Natural killer cell (primary cell): ENCODE measurements at regions not wholly inside any gene's neighbourhood (a gene's known extent, or its start where the extent isn't known, plus 50 kb on each side); places are given as distances from the start of the nearest gene placed in this dataset.

Experiments used
- ATAC-seq, 3 donors: fragments of 150-1000 bp in 2 of 3; fragments of 200-7000 bp in 1 of 3; cut with Tn5 transposase; 1 replicate in 1 of 3; 2 replicates in 2 of 3; pipeline ENCODE4 v1.10.0; 2021; ENCODE audit warnings: mild to moderate bottlenecking in 2 of 3, moderate library complexity in 2 of 3
- DNase-seq, 2 donors: peaks; one replicate each; pipeline versions ENCODE4 v3.0.0 to v3.0.0-alpha.2; 2013 to 2021; ENCODE audit warnings: mixed read lengths in 1 of 2
- H3K27ac ChIP-seq: one replicate; pipeline ENCODE4 v1.5.1; 2013; ENCODE audit warnings: mild to moderate bottlenecking, low read length
- H3K27me3 ChIP-seq: one replicate; pipeline ENCODE4 v1.6.1; 2013; ENCODE audit warnings: low read length; ENCODE audit not compliant: control insufficient read depth, insufficient read depth
- H3K36me3 ChIP-seq: one replicate; pipeline ENCODE4 v1.6.1; 2013; ENCODE audit warnings: low read length; ENCODE audit not compliant: control insufficient read depth, insufficient read depth
- H3K4me1 ChIP-seq: one replicate; pipeline ENCODE4 v1.6.1; 2013; ENCODE audit warnings: low read length; ENCODE audit not compliant: control insufficient read depth, insufficient read depth
- H3K4me3 ChIP-seq: one replicate; pipeline ENCODE4 v1.5.1; 2013; ENCODE audit warnings: low read length
- H3K9me3 ChIP-seq: one replicate; pipeline ENCODE4 v1.6.1; 2013; ENCODE audit warnings: low read length; ENCODE audit not compliant: control insufficient read depth, insufficient read depth
- H3K27ac Mint-ChIP-seq, 2 donors: one replicate each; pipeline ENCODE4 v1.8.0; 2022; ENCODE audit warnings: mild to moderate bottlenecking in 2 of 2, mixed read lengths in 2 of 2, moderate library complexity in 1 of 2
- H3K27me3 Mint-ChIP-seq, 2 donors: one replicate each; pipeline ENCODE4 v1.8.0; 2022; ENCODE audit warnings: low read depth in 2 of 2, mixed read lengths in 2 of 2
- H3K36me3 Mint-ChIP-seq: one replicate; pipeline ENCODE4 v1.8.0; 2022; ENCODE audit warnings: mixed read lengths
- H3K4me1 Mint-ChIP-seq, 2 donors: one replicate each; pipeline ENCODE4 v1.8.0; 2022; ENCODE audit warnings: mixed read lengths in 2 of 2
- H3K4me3 Mint-ChIP-seq: one replicate; pipeline ENCODE4 v1.8.0; 2022; ENCODE audit warnings: mild to moderate bottlenecking, moderate library complexity, mixed read lengths
- H3K9me3 Mint-ChIP-seq, 2 donors: one replicate each; pipeline ENCODE4 v1.8.0; 2022; ENCODE audit warnings: mixed read lengths in 2 of 2
- WGBS: methylation state at CpG from one replicate; pipeline ENCODE4 v1.1.7; 2013; ENCODE audit warnings: missing lambda C conversion rate; ENCODE audit not compliant: insufficient coverage; 5-methylcytosine and 5-hydroxymethylcytosine counted together
- intact Hi-C: fragments of 100-400 bp; cut with micrococcal nuclease; formaldehyde crosslinking; loops from one replicate; pipeline ENCODE4 v1.14.2; 2022
- TF ChIP-seq, protein P1 (sequence below): fragments of 200-600 bp; IDR thresholded peaks from one replicate; pipeline ENCODE4 v1.8.0; 2022; ENCODE audit warnings: antibody characterized with exemption

DNA sequence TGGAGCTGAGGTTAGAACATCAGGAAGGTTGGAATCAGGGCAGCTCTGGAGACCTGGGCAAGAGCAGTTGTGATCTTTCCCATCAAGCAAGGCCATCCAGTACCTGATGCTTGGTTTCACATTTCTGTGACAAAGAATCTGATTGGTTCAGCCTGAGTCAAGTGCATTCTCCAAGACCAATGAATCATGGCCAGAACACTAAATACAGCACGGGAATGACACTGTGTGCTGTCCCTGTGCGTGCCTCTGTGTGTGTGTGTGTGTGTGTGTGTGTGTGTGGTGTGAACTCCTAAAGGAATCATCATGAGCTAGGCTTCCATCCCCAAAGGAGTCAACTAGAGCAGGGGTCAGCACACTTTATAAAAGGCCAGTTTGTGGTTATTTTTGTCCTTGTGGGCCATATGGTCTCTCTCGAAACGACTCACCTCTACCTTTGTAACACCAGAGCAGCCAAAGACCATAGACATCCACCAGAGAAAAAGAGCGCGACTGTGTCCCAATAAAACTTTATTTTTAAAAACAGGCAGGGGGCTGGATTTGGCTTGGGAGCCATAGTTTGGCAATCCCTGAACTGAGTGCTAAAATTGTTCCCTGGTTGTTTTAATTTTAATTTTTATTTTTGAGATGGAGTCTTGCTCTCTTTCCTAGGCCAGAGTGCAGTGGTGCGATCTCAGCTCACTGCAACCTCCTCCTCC, 99.7 kb downstream of the INHBB start:
- intact Hi-C loops: no loop called here
- TF ChIP-seq, protein P1, sequence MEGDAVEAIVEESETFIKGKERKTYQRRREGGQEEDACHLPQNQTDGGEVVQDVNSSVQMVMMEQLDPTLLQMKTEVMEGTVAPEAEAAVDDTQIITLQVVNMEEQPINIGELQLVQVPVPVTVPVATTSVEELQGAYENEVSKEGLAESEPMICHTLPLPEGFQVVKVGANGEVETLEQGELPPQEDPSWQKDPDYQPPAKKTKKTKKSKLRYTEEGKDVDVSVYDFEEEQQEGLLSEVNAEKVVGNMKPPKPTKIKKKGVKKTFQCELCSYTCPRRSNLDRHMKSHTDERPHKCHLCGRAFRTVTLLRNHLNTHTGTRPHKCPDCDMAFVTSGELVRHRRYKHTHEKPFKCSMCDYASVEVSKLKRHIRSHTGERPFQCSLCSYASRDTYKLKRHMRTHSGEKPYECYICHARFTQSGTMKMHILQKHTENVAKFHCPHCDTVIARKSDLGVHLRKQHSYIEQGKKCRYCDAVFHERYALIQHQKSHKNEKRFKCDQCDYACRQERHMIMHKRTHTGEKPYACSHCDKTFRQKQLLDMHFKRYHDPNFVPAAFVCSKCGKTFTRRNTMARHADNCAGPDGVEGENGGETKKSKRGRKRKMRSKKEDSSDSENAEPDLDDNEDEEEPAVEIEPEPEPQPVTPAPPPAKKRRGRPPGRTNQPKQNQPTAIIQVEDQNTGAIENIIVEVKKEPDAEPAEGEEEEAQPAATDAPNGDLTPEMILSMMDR: no peak
- no peak overlapping the region for H3K27ac ChIP-seq
- H3K4me3 ChIP-seq: no peak overlapping the region
- no peaks in the 10 kb centered on the region for H3K36me3 ChIP-seq
- no peaks in the 10 kb centered on the region for H3K9me3 ChIP-seq
- H3K4me1 ChIP-seq: no peaks in the 10 kb centered on the region
- Mint-ChIP-seq H3K9me3 (no peaks in the 10 kb centered on the region), H3K27me3 (peaks cover 37% of the 10 kb centered on the region in 2 donors), H3K4me3 (no peak overlapping the region), H3K36me3 (no peaks in the 10 kb centered on the region), H3K27ac (no peak overlapping the region), H3K4me1 (peaks cover 0 to 5% of the 10 kb centered on the region in 2 donors)
- DNase-seq: no peak
- no peak for ATAC-seq
- peaks cover 5% of the 10 kb centered on the region for H3K27me3 ChIP-seq
- WGBS: 89% methylated on average over 6 of the region's 7 CpGs

DNA sequence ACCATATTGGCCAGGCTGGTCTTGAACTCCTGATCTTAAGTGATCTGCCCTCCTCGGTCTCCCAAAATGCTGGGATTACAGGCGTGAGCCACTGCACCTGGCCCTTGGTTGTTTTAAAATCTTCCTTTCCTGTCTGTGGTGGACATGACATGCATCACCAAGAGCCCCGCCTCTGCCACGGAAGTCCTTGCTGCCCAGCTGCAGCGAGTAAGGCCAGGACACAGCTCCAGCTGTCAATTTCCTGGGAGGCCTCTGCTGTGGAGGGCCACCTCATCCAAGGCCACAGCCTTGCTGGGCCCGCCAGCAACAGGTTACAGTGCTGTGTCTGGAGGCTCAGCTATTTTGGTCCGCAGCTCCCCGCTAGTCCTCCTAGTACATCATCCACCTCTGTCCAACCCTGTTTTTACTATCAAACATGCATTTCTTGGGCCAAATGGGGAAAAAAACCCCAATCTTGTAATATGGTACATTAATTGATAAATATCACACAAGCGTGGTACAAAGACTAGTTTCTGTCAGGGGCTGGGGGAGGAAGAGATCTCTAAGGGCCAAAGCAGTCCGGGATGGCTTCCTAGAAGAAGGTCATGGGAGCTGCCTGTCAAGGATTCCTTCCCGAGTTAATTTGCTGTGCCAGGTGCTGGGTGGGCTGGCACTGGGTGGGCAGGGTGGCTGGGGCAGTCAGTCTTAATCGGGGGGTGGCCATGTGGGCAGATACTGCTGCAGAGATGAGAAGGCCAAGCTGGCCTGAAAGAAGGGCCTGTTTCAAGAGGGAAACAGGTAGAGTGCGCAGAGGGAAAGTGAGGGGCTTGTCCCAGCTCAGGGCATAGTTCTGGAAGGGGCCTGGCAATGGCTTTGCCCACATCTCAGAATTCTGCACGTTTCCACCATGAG, 100.5 kb downstream of the INHBB start:
- intact Hi-C loops: no loop called here
- DNase-seq (no peak), ATAC-seq (no peak)
- Mint-ChIP-seq H3K27me3 (peaks cover 28 to 32% of the 10 kb centered on the region in 2 donors), H3K4me3 (no peak overlapping the region), H3K36me3 (no peaks in the 10 kb centered on the region), H3K9me3 (no peaks in the 10 kb centered on the region), H3K4me1 (peaks cover 0 to 5% of the 10 kb centered on the region in 2 donors), H3K27ac (no peak overlapping the region)
- TF ChIP-seq, protein P1: no peak
- H3K27ac ChIP-seq: no peak overlapping the region
- no peaks in the 10 kb centered on the region for H3K9me3 ChIP-seq
- H3K4me1 ChIP-seq: no peaks in the 10 kb centered on the region
- peaks cover 5% of the 10 kb centered on the region for H3K27me3 ChIP-seq
- no peak overlapping the region for H3K4me3 ChIP-seq
- no peaks in the 10 kb centered on the region for H3K36me3 ChIP-seq
- 83% methylated on average over 14 of the region's 14 CpGs for WGBS

DNA sequence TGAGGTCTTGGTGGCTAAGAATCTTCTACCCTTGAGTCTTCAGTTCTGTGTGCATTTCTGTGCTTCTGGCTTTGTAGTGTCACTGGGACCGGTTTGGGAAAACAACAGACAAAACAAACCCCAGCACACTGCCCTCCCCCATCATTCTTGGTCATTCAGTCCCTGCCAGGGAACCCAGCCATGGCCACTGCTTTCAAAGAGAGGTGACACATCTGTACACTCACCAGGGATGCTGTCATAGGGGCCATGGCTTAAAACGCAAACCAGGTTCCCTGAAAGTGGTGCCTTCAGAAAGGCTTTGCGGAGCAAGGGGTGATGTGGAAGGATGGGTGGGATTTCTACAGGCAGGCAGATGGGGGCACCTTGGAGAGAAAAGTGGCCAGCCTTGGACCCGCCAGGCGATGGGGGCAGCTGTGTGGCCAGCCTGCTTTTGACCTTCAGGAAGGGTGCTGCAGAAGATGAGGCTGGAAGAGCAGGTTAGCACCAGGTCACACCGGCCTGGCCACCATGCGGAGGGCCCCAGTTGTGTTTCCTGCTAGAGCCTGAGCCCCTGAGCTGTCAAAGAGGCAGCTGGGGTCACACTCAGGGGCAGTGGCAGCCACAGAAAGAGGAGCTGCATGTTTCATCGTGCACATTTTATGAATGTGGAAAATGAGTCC, 101.3 kb downstream of the INHBB start:
- Mint-ChIP-seq H3K27ac (no peak overlapping the region), H3K4me3 (no peak overlapping the region), H3K36me3 (no peaks in the 10 kb centered on the region), H3K4me1 (peaks cover 0 to 3% of the 10 kb centered on the region in 2 donors), H3K27me3 (peaks cover 20 to 26% of the 10 kb centered on the region in 2 donors), H3K9me3 (no peaks in the 10 kb centered on the region)
- no peaks in the 10 kb centered on the region for H3K4me1 ChIP-seq
- H3K36me3 ChIP-seq: no peaks in the 10 kb centered on the region
- H3K4me3 ChIP-seq: no peak overlapping the region
- H3K27ac ChIP-seq: no peak overlapping the region
- DNase-seq (no peak), ATAC-seq (no peak)
- WGBS: 90% methylated on average over 8 of the region's 8 CpGs
- TF ChIP-seq, protein P1: no peak
- H3K9me3 ChIP-seq: no peaks in the 10 kb centered on the region
- intact Hi-C loops: no loop called here
- H3K27me3 ChIP-seq: peaks cover 5% of the 10 kb centered on the region
